NCI-H2029 (cell line): ENCODE measurements at regions not wholly inside any gene's neighbourhood (a gene's known extent, or its start where the extent isn't known, plus 50 kb on each side); places are given as distances from the start of the nearest gene placed in this dataset.
"Not testable (repeated sequence)": the region's sequence is repeated elsewhere in the genome, so short reads cannot be mapped to it uniquely, and the experiment has no call there.

ENCODE experiments used
- DNase-seq: peaks from one replicate; lab custom pipeline; 2025; lab: John Stamatoyannopoulos, UW

GRCh38 chr10:27344568-27345454 lies 104.2 kb upstream of the ACBD5 start:
- DNase-seq = no peak

DNA sequence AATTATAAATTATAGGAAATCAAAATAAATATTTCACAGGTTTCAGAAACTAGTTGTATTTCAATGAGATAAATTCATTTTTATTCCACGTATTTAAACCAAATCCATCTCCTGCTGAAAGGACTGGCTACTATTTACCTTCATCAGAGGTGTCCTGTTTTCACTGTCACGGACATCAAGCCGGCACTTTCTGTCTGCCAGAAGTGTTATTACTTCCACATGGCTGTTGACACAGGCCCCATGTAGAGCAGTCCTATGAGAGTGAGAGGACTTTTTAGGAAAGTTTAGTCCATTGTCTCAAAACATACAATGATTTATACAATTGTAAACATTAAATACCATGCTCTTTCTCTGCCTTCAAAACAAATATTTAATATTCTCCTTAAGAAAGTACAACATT lies 100.4 kb upstream of the ACBD5 start:
- DNase-seq = no peak

DNA sequence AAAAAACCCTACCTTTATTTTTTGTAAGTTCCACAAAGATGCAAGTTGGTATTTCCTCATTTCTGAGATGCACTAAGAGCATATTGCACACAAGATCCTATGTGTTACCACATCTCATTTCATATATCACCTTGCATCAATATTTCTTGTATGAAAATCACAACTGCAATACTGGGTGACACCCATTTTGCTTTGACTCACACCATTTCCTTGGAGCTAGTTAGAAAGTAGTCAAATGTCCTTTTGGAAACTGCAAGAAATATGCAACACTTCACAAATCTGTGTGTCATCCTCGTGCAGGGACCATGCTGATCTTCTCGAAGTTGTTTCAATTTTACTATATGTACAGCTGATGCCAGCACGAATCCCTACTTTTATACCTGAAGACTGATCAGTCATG lies 94.6 kb upstream of the ACBD5 start:
- not testable (repeated sequence) for DNase-seq

- DNase-seq = no peak
Measured at GRCh38 chr10:27330074-27330473, 89.5 kb upstream of the ACBD5 start.

DNA sequence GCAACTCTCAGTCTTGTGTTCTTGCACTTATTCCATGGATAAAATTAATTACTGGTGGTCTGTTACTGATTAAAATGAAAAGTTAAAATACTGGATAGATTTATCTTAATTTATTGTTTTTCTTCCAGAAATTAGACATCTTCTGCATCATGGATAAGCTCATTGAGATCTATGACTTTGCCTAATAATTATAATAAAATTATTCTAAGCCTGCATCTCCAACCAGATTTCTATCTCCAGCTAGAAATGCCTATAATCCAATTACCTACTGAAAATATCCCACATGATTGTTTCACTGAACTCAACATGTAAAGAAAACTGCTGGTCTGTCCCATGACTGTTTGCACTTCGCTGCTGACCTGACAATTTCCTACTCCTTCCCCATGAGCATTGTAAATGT lies 88.3 kb upstream of the ACBD5 start:
- DNase-seq = no peak

GRCh38 chr10:27326748-27327147 lies 86.2 kb upstream of the ACBD5 start:
- DNase-seq = not testable (repeated sequence)

GRCh38 chr10:27319752-27320431 lies 79.3 kb upstream of the ACBD5 start:
- DNase-seq = no peak

GRCh38 chr10:27319139-27319538 lies 78.5 kb upstream of the ACBD5 start:
- DNase-seq = not testable (repeated sequence)

- not testable (repeated sequence) for DNase-seq
Measured at GRCh38 chr10:27315082-27315481, 74.5 kb upstream of the ACBD5 start.

GRCh38 chr10:27313586-27313985 lies 73.0 kb upstream of the ACBD5 start:
- DNase-seq = not testable (repeated sequence)

DNA sequence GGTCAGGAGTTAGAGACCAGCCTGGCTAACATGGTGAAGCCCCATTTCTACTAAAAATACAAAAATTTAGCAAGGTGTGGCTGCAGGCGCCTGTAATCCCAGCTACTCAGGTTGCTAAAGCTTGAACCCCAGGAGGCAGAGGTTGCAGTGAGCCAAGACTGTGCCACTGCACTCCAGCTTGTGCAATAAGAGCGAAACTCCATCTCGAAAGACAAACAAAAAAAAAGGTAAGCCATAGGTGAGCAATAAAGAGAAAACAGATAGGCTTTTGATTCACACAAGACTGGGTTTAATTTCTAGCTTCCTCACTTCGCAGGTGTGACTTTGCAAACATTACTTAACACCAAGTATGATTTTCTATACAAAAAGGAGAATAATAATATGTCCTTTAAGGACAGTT lies 72.3 kb upstream of the ACBD5 start:
- DNase-seq = no peak

GRCh38 chr10:27311809-27312208 lies 71.2 kb upstream of the ACBD5 start:
- DNase-seq = not testable (repeated sequence)

DNA sequence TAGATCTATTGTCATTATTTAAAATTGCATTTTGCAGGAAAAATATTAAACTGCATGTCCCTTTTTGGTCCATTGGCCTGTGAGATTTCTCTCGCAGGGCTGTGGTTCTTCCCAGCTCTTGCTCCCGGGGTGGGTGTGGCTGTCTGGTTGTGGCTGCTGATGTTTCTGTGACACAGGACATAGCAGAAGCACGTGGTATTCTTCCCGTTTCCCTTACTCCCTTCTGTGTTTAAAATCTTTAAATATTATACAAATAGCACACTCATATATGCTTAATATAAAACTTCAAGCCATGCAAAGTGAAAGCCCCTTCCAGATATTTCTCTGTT lies 57.9 kb upstream of the ACBD5 start:
- not testable (repeated sequence) for DNase-seq

GRCh38 chr10:27297844-27298521 lies 57.4 kb upstream of the ACBD5 start:
- DNase-seq = no peak

- DNase-seq = not testable (repeated sequence)
Measured at GRCh38 chr10:27296285-27296684, 55.7 kb upstream of the ACBD5 start.

DNA sequence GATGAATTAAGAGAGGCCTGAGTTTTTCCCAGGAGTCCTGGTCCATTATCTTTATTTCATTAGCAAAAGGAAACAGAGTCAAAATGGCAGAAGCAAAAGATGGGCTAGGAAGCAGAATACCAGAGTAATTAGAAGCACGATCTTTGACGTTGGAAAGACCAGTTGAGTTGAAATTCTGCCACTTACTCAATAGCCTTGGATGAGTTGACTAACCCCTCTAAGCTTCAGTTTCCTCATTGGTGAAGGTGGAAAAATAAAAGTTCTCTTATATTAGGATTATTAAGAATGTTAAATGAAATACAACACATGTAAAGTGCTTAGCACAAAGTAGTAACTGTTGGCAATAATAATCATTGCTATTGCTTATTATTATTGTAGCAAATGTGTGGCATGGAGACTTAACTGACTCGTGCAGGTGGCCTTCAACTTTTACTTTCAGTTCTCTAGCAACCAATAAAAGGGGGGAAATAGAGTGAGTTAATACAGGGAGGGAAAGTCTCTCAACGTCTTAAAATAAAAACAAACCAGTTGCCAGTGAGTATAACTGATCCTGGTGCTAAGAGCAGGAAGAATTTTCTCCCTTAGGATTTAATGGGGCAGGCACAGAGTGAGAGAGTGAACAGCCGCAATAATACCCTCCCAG lies 50.8 kb upstream of the ACBD5 start:
- DNase-seq = not testable (repeated sequence)
